Right renal pelvis (tissue), 4 donors: ENCODE measurements at regions not wholly inside any gene's neighbourhood (a gene's known extent, or its start where the extent isn't known, plus 50 kb on each side); places are given as distances from the start of the nearest gene placed in this dataset.
"Not testable (repeated sequence)": the region's sequence is repeated elsewhere in the genome, so short reads cannot be mapped to it uniquely, and the experiment has no call there.

Source experiments
- DNase-seq, 4 donors: peaks; one replicate each; pipeline ENCODE4 v3.0.0-alpha.2; 2013; ENCODE audit warnings: low read depth in 4 of 4, low spot score in 3 of 4, missing footprints in 1 of 4

- DNase-seq = no peak
Observed at GRCh38 chr4:19193274-19193981, 1058.3 kb upstream of the SLIT2 start.

- no peak for DNase-seq
Observed at GRCh38 chr4:19191979-19192650, 1059.6 kb upstream of the SLIT2 start.

DNA sequence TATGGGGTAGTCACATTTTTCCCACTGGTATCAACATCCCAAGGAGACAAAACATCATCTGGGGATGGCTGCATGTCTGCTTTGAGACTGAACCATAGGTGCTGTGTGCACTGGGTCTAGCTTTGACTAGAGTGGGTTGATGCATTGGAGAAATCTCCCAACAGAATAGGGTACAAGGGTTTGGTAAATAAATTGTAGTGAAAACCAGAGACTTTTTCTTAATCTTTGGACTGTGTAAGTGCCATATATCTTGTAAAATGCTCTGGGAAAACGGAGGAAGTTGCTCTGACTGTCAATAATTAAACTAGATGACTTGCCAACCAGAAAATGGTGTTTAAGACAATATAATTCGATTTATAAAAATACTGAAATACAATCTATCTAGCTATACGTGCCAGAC lies 1064.0 kb upstream of the SLIT2 start:
- DNase-seq = no peak

- peak in 2 of 4 donors; percentile 22 to 25 for DNase-seq
Observed at GRCh38 chr4:19187096-19187495, 1064.6 kb upstream of the SLIT2 start.

DNA sequence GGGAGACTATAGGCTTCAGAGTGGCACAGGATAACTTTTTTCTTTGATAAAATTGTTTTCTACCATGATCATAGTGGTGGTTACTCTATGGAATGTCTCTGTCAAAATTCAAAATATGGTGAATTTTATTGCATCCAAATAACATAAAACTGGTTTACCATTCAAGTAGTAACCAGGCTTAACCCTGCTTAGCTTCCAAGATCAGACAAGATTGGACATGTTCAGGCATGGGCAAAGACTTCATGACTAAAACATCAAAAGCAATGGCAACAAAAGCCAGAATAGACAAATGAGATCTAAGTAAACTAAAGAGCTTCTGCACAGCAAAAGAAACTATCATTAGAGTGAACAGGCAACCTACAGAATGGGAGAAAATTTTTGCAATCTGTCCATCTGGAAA lies 1070.1 kb upstream of the SLIT2 start:
- not testable (repeated sequence) for DNase-seq

GRCh38 chr4:19178835-19179234 lies 1072.9 kb upstream of the SLIT2 start:
- no peak for DNase-seq

GRCh38 chr4:19177616-19178015 lies 1074.1 kb upstream of the SLIT2 start:
- DNase-seq = no peak

DNA sequence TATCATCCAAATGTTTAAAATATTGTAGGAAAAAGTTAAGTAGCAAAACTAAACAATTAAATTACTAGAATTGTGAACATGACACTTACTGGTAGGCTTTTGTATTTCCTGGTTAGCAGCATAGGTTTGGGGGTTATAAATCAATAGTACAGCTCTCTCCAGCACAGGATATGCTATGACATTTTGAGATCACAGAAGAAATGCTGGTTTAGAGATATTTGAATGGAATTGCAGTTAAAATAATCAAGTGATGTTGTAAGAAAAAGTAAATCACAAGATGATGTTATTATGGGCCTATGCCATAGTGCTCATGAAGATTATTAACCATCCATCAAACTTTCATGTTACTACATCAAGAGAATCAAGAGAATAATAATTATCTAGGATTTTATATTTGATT lies 1079.9 kb upstream of the SLIT2 start:
- DNase-seq = no peak

- no peak for DNase-seq
Observed at GRCh38 chr4:19167311-19167710, 1084.4 kb upstream of the SLIT2 start.

GRCh38 chr4:19164334-19164733 lies 1087.4 kb upstream of the SLIT2 start:
- no peak for DNase-seq

- no peak for DNase-seq
Observed at GRCh38 chr4:19159874-19160273, 1091.8 kb upstream of the SLIT2 start.

GRCh38 chr4:19158107-19158809 lies 1093.4 kb upstream of the SLIT2 start:
- no peak for DNase-seq

DNA sequence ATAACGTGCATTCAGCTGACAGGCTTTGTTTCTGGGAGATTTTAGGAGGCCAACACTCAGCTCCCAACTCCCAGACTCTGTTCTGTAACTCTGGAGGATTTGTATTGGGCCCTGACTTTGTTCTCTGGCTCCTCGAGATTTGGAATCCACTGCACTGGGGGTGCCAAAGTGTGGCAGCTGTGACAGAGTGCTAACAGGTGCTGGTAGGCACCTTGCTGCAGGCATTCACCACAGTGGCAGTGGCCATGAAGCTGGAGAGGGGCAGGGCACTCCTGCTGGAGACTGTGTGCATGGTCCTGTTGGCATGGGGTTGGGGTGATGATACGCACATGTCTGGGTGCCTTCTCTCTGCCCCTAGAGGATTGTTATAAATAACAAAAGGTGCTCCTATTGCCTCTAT lies 1094.9 kb upstream of the SLIT2 start:
- no peak for DNase-seq

DNA sequence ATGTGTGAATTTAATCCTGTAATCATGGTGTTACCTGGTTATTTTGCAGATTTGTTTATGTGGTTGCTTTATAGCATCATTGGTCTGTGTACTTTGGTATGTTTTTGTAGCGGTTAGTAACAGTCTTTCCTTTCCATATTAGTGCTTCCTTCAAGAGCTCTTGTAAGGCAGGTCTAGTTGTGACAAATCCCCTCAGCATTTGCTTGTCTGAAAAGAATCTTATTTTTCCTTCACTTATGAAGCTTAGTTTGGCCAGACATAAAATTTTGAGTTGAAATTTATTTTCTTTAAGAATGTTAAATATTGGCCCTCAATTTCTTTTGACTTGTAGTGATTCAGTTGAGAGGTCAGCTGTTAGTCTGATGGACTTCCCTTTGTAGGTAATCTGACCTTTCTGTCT lies 1096.1 kb upstream of the SLIT2 start:
- no peak for DNase-seq

GRCh38 chr4:19154267-19154666 lies 1097.4 kb upstream of the SLIT2 start:
- not testable (repeated sequence) for DNase-seq

- DNase-seq = no peak
Observed at GRCh38 chr4:19152264-19152663, 1099.4 kb upstream of the SLIT2 start.

GRCh38 chr4:19151684-19152083 lies 1100.0 kb upstream of the SLIT2 start:
- no peak for DNase-seq

GRCh38 chr4:19146038-19146437 lies 1105.7 kb upstream of the SLIT2 start:
- DNase-seq = no peak

GRCh38 chr4:19135895-19136633 lies 1114.5 kb upstream of the LCORL start:
- DNase-seq = no peak

GRCh38 chr4:19134685-19135084 lies 1113.1 kb upstream of the LCORL start:
- no peak for DNase-seq

- no peak for DNase-seq
Observed at GRCh38 chr4:19133315-19133714, 1111.8 kb upstream of the LCORL start.
